ENCODE measurements at regions not wholly inside any gene's neighbourhood (a gene's known extent, or its start where the extent isn't known, plus 50 kb on each side); places are given as distances from the start of the nearest gene placed in this dataset.

GRCh38 chrY:8618302-8618701, 719.0 kb upstream of the TSPY4 start:
- TF ChIP-seq CTCF (IDR thresholded peaks at IDR 0.05 in 8 of 11, conservative IDR thresholded peaks at IDR 0.05 in 3 of 11) (no peak), POLR2A (IDR thresholded peaks at IDR 0.05) (no peak), POLR2AphosphoS5 (IDR thresholded peaks at IDR 0.05) (no peak)

All from spleen (tissue), 7 donors.